ENCODE measurements at regions not wholly inside any gene's neighbourhood (a gene's known extent, or its start where the extent isn't known, plus 50 kb on each side); places are given as distances from the start of the nearest gene placed in this dataset.
A peak's percentile ranks its signal among the peaks of the same experiment; 100 is the strongest.

GRCh38 chr5:163645421-163646416 lies 140.3 kb downstream of the MAT2B start:
- Histone ChIP-seq H3K9me3 (no peaks in the 10 kb centered on the region), H3K36me3 (no peaks in the 10 kb centered on the region), H3K4me3 (ENCODE audit: low read depth, low read length) (no peak overlapping the region), H3K4me1 (peaks cover 7% of the 10 kb centered on the region), H3K27me3 (no peaks in the 10 kb centered on the region)
- TF ChIP-seq CTCF (IDR thresholded peaks at IDR 0.05; ENCODE audit: low read depth, low read length): no peak
- DNase-seq: no peak

- no peak overlapping the region for H3K4me3 ChIP-seq (ENCODE audit: low read depth, low read length)
- TF ChIP-seq CTCF (IDR thresholded peaks at IDR 0.05; ENCODE audit: low read depth, low read length): no peak
- H3K4me1 ChIP-seq: peaks cover 13% of the 10 kb centered on the region
- DNase-seq: peak; percentile 26
- no peaks in the 10 kb centered on the region for H3K36me3 ChIP-seq
- no peaks in the 10 kb centered on the region for H3K27me3 ChIP-seq
- no peaks in the 10 kb centered on the region for H3K9me3 ChIP-seq
Observed at GRCh38 chr5:163649514-163649913, 144.1 kb downstream of the MAT2B start.

- no peak overlapping the region for H3K4me3 ChIP-seq (ENCODE audit: low read depth, low read length)
- peaks cover 28% of the 10 kb centered on the region for H3K4me1 ChIP-seq
- peak; percentile 23 for DNase-seq
- no peak for TF ChIP-seq CTCF (IDR thresholded peaks at IDR 0.05; ENCODE audit: low read depth, low read length)
- no peaks in the 10 kb centered on the region for H3K36me3 ChIP-seq
- H3K27me3 ChIP-seq: no peaks in the 10 kb centered on the region
- no peaks in the 10 kb centered on the region for H3K9me3 ChIP-seq
Observed at GRCh38 chr5:163653526-163653925, 148.1 kb downstream of the MAT2B start.

GRCh38 chr5:163658702-163659567 lies 153.5 kb downstream of the MAT2B start:
- 0 out of 2 replicates have a peak overlapping the region, but pooled peaks have one; percentile 3 for H3K4me3 ChIP-seq (ENCODE audit: low read depth, low read length)
- H3K27me3 ChIP-seq: no peaks in the 10 kb centered on the region

GRCh38 chr5:163659568-163659902 lies 154.1 kb downstream of the MAT2B start:
- Histone ChIP-seq H3K4me1 (peaks cover 25% of the 10 kb centered on the region), H3K4me3 (ENCODE audit: low read depth, low read length) (no peak overlapping the region), H3K9me3 (no peaks in the 10 kb centered on the region), H3K36me3 (no peaks in the 10 kb centered on the region), H3K27me3 (no peaks in the 10 kb centered on the region)
- DNase-seq: no peak
- no peak for TF ChIP-seq CTCF (IDR thresholded peaks at IDR 0.05; ENCODE audit: low read depth, low read length)

More at GRCh38 chr5:163658702-163659567, 153.5 kb downstream of the MAT2B start:
- Histone ChIP-seq H3K4me1 (peaks cover 30% of the 10 kb centered on the region), H3K9me3 (no peaks in the 10 kb centered on the region), H3K36me3 (no peaks in the 10 kb centered on the region)
- DNase-seq: peak; percentile 80
- no peak for TF ChIP-seq CTCF (IDR thresholded peaks at IDR 0.05; ENCODE audit: low read depth, low read length)

Data from BE2C (cell line).